GM19025 (cell line): ENCODE measurements at regions not wholly inside any gene's neighbourhood (a gene's known extent, or its start where the extent isn't known, plus 50 kb on each side); places are given as distances from the start of the nearest gene placed in this dataset.

Source experiments
- ATAC-seq: cut with Tn5 transposase; IDR thresholded peaks from one replicate; pipeline ENCODE4 v1.9.1; 2021; ENCODE audit warnings: mild to moderate bottlenecking, low read depth, moderate library complexity; ENCODE audit not compliant: unreplicated experiment

DNA sequence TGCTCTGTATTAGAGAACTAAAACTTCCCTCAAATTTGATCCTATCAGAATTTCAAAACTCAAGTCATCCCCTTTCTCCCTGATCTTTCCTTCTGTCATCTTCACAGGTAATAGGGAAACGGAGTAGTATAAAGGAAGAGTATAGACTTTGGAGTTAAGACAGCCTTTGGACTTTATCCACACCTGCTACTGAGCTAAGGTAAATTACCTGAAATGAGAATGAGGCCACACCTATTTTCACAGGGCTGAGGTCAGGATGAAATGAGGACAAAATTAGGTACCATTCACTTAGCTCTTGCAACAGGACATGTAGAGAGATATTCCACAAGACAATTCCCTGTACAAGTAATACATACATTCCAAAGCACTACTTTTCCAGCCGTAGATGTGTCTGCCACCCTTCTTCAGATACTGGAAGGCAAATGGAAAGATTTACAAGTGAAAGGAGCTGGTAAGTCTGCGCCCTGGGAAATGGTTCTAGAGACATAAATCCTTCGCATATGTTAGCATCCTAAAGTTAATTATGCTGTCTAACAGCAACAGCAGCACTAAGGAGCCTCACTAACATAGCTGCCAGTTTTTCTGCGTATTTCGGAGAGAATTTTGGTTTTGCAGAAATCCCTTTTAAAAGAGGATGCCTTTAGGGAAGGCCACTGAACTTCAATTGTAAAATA lies 461.8 kb downstream of the SHQ1 start:
- no peak for ATAC-seq

DNA sequence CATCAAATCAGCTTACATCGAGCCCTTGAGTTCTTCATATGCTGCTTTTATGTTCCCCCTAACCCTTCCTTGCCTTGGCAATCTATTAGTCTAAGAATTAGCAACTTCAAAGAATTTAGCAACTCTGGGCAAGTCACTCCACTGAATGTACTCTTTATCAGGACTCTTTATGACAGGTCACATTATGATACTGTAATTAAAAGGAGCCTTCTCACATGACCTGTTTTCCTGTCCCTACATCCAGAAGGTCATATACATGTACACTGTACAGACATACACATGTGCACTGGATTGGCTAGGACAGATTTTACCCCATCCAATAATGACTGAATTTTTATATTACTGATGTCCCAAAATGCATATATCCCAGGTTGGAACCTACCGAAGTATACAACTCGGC lies 463.1 kb downstream of the SHQ1 start:
- no peak for ATAC-seq

DNA sequence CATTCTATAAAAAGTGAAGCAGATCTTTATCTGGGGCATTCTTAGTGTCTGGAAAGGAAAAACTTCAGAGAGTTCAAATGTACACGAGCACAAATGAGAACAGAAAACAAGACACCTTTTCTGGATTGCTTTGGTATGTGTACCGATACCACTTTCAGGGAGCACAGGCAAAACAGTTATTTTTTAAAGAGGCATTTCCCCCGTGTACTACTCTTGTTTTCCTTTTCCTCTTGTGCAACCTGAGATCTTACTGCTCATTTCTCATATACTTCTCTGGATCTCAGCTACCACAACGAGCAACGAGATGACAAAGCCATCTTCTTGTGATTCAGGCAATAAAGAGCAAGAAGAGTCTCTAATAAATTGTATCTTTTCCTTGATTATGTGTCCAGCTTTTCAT lies 463.6 kb downstream of the SHQ1 start:
- no peak for ATAC-seq

DNA sequence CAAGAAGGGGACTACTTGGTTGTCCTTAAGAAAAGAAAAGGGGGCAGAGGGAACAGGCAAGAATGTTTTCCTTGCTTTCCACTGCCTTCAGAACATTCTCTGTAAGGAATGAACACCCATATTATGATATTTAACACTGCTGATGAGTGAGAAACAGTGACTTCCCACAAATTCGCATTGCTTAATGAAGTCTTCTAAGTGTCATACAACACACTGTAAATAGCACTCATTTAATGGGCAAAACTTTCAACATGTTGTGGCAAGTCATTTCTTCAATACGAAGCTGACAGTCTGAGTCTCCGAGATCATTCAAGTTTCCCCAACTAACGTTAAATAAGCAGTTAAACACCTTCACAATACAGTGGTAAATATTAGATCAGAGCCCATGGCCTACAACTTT lies 464.4 kb downstream of the SHQ1 start:
- no peak for ATAC-seq

DNA sequence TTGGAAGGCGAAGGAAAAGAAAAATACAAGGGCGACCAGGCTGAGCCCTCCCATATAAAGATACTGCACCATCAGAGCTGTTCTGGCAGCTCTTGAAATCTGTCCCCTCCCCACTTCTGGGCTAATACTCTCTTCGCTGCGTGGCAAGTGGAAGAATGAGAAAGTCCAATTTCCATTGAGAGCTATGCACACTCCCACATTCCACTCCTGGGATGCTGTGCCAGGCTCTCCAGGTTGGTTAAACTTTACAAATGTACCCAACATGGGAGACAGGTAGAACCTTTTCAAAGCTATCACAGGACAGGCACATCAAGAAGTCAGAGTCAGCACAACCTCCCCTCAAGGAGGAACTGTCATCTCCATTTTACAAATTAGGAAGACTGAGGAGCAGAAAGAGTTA lies 465.0 kb downstream of the SHQ1 start:
- ATAC-seq: no peak

DNA sequence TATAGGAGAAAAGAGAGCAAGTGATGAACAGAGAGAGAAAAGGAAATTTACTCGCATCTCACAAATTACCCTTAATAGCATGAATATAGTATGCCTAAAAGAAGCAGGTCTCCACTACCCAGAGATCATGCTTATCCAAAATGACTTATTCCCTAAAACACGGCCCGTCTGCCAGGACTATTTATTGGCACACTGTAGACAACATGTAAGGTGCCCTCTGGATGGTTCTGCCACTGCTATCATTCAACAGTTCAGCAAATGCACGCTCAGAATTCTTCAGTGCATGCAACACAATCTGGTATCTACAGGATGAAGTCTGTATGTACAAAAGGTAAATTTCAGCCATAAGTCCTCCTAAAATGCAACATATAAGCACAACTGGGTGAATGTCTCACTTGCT lies 465.8 kb downstream of the SHQ1 start:
- no peak for ATAC-seq

DNA sequence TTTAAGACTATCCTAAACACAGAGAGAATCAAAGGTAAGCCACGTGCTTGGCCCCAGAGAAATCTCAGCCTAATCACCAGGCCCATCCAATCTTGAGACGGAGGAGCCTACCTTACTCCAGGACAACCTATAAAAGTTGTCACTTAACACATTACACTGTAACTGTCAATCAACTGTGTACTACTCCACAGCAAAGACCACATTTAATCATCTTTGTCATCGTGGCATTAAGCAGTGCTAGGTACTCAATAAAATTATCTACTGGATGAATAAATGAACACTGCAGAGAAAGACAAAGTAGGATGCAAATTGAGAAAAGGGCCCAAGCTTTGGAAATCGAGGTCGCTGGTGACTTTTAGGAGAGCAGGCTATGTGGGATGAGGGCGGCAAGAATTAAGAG lies 466.7 kb downstream of the SHQ1 start:
- ATAC-seq: no peak

DNA sequence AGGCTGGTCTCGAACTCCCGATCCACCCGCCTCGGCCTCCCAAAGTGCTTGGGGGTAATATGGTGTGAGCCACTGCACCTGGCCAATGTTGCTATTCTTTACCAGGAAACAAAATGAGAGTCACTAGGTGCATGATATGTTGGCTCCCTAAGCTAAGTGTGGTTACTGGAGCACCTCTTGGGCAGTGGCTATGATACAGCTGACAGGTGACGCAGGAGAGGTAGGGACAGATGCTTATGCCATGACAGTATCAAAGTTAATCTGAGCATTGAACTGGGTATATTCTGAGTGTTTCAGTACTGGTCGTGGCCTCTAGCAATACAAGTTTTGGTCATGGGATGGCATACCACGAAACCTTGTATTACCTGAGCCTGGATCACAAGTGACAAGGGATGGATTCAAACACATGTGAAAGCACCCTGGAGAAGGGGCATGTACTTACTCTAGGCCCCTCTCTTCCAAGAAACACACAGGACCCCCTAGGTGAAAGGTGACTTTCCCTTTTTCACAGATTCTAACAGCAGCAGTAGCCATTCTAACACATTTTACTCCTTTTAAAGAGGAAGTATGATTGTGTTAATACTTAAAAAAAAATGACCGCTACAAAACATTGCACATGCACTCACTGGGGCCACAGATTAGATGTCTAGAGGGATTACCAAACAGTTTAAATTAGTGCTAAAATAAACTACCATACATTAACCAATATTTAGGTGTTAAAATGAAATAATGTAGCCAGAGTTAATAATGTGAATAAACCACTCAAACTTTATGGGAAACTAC lies 467.3 kb downstream of the SHQ1 start:
- no peak for ATAC-seq

DNA sequence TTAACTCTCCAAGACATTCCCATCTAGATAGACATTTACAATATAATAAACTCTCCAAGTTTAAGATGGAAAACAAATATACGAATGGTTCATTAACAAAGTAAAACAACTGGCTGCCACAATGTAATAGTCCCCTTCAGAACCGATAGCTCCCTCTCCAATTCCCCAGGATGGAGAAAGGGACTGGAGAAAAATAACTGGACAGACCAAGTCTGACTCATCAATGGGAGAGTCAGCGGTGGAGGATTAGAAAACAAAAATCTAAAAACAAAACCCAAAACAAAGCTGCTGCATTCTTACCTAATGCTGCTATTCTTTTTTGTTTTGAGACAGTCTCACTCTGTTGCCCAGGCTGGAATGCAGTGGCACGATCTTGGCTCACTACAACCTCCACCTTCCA lies 468.1 kb downstream of the SHQ1 start:
- ATAC-seq: no peak

DNA sequence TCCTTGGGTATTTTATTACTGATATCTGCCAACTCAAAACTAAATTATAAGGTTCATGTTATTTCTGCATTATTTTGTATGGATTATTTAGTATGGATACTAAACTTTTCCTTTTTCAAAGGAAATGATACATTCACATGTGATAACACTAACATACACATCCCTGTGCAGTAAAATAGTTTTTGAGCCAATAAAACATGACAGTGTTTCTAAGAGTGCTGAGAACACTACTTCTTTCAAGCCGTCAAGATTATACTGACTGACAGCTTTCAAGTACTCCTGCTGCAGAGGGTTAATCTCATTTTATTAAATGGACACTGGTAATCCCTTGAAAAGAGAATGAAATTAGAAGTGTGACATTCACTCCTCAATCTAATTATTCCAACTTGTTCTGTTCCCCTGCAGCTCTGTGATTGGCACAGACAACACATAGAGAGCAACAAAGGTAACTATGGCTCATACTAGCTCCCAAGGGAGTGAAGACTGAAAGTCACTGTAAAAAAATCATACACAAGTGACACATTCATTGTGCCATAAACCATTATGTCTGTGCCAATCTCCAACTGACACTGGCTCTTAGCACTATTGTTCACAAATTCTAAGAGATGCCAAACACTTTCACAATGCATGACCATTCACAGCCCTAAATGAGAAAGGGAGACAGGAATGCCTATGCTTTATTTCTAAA lies 468.6 kb downstream of the SHQ1 start:
- no peak for ATAC-seq

DNA sequence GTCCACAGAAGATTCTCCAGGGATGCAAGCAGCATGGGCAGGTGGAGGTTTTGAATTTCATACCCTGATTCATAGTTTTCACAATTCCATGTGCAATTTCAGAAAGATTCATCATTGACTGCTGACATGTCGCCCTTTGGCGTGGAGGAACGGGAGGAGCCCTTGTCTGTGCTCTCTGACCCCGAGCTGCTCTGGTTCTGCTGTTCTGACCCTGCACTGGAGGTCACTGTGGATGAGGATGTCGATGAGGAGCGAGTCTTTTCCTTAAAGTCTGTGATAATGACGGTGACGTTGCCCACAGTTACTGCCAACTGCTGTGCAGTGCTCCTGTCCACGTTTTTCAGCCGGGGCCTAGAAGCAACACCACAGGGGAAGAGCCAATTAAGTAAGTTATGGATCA lies 470.0 kb downstream of the SHQ1 start:
- no peak for ATAC-seq

DNA sequence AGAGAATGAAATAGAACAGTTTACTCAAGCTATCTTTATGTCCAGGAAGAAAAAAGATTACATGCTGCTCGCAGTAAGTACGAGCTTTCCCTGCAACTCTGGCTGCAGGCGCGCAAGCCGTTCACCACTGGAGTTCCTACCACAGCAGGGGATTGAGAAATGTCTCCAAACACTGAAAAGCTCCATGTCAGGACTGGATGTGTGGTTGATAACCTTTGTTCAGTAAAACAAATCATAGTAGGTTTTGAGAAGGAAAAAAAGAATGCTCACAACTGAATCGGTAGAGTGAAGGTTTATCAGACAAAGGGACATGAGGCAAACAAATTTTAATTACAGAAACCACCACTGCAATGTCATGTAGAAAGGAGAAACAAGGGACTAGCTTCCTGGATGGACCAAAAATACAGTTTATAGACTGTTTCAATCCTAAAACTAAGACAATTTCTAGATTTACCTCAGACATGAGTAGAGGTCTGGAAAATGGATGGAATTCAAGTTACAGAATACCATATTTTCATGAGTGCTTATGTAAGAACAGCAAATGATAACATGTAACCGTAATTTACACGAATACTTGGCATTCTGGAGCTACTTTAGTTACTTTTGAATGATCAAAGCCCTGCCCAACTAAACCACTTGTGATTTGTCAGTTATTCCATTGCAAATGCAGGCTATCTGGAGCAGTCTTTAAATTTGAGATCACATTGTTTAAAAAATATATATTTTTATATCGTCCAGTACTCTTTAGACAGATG lies 471.1 kb downstream of the SHQ1 start:
- ATAC-seq: no peak

DNA sequence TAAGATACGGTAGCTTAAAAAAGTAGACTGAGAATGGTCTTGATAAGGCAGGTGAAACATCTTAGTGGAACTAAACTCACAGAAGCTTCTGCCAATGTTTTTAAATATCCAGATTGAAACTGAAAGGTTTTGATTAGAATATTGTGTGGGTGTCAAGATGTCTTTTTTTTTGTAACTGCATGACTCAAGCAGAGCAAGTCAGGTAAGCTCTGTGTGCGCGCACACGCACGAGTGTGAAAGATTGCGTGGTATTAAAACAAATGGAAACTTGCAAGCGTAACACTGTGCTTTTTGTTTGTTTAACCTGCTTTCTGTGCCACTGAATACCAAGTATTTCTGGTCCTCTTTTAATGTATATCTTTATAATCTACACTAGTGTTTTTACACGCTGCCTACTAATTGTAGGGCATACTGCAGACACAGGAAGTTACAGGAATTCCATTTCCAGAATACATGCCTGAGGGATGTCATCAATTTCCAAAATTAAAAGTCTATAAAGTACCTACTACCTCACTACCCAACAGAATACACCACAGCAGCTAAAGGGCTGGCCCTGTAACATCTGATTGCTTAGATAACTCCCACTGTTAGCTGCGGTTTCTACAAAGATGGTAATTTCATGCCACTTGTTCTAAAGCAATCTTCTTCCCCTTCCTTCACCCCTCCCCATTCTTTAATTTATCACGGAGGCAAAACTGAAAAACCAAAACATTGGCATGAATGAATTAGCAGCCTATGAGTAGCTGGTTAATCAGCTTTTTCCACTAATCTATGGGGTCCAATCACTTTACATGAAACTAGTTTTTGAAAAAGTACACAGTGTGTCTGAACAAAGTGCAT lies 472.8 kb downstream of the SHQ1 start:
- ATAC-seq: no peak

DNA sequence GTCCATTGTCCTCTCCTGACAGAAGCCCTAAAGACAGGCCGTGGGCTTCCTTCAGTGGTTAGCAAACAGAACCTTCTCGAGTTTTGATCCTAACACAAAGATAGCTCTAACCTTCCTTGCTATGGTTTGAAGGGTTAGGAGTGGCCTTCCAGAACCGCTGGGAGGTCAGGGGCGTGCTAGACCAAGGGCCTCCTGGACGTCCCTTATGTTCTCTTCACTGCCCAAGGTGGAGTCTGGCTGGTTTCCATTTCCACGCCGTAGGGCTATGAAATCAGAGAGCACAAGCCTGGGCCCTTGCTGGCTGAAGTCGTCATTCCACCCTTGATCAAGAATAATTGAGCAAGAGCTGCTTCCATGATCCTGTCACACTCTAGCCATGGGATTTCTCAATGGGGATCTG lies 475.1 kb downstream of the SHQ1 start:
- no peak for ATAC-seq

DNA sequence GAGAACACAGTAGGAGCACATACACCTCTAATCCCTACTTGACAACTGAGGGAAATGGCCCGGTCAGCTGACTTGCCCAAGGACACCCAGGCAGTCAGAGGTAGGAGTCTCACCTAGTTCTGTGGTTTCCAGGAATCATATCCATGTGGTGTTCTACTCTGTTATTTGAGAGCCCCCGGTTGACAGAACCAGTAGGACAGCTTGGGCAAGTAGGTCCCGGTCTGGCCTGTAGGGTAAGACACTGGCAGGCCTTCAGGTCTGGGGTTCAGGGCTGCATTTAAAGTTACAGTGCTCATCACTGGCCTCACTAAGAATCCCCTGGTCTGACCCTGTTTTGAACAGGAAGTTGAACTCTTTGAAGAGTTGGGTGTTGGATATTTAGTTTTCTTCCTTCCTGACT lies 476.1 kb downstream of the SHQ1 start:
- ATAC-seq: no peak

DNA sequence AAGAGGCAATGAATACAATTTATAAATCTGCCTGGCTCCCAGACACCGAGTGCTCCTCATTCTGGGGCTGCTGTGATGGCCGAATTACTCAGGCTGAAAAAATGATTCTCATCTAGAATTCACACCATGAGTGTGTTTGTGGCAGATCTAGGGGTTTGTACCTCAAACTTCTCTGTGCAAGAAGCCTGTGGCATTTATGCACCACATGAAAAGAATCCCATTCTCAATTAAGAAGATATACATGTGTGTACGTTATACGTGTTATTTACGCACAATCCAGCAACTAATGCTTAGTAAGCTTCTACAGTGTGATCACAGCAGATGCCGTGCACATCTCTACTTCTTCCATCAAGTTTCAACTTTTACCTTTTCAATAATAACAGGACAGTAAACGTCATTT lies 476.8 kb downstream of the SHQ1 start:
- ATAC-seq: no peak

DNA sequence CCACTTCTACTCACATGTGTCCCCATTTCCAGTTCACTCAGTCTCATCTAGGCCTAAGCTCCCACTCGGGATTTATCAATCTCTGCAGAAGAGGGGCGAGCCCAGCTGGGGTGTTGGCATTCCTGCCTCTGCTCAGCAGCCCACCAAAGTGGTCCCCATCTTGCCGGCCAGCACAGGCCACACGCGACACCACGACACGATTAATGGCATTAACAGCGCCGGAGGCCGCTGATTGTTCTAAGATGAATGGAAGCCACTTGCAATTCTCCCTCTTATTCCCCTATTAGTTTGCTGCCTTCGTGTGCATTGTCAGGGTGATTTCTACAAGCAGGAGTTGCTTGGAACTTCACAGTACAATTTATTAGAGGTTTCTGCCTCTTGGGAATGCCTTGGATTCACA lies 477.3 kb downstream of the SHQ1 start:
- ATAC-seq: no peak

DNA sequence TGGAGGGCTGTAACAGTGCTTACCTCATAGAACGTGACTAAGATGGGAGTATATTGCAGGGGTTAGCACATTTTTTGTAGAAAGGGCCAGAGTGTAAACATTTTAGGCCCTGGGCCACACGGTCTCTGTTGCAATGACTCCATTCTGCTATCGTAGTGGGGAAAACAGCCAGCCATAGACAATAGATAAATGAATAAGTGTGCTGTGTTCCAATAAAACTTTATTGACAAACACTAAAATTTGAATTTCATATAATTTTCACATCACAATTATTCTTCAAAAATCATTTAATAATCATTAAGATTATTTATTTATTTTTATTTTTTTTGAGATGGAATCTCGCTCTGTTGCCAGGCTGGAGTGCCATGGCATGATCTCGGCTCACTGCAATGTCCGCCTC lies 478.6 kb downstream of the SHQ1 start:
- ATAC-seq: no peak

DNA sequence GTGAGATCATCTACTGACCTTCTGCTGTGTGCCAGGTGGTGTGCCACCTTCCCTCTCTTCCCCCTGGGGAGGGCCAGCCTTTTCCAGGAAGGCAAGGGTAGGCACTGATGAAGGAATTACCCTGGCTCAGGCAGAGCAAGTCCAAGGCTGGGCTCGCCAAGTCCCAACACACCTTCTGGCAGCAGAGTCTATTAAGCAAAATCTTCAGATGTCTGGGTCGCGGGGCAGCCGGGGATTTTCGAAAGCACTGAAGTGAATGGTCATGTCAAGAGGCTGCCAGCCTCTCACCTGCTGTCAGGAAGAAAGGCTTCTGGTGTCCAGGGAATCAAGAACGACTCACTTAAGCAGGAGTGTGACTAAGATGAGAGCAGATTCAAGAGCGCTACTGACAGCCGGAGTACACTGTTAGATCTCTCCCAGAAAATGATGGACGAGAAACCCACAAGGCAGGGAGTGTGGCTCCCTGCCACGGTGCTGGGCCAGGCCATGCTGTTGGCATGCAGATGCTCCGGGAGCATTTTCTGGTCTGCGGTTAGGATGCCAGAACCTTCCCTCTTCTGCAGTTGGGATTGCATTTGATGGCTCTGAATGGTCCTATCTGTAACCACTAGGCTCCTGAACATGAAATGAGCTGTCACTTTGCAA lies 479.8 kb downstream of the SHQ1 start:
- ATAC-seq: no peak

DNA sequence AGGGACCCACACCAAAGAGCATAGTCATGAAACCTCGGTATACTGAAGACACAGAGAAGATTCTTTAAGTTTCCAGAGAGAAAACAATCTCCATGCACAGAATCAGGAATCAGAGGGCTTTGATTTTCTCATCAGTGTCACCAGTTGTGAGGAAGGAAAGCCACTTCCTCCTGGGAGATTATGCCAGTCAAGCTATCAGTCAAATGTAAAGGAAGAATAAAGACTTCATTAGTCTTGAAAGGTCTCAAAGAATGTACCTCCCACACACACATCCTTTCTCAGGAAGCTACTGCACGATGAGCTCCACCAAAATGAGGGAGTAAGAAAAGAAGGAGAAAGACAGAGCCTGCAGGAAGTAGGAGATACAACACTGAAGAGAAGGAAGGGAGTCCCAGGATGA lies 486.3 kb downstream of the SHQ1 start:
- no peak for ATAC-seq
